ENCODE measurements at regions not wholly inside any gene's neighbourhood (a gene's known extent, or its start where the extent isn't known, plus 50 kb on each side); places are given as distances from the start of the nearest gene placed in this dataset.
A peak's percentile ranks its signal among the peaks of the same experiment; 100 is the strongest.

GRCh38 chrX:149152941-149153340, 352.2 kb downstream of the IDS start:
- no peak for DNase-seq (ENCODE audit: low read depth in 2 of 2)

DNA sequence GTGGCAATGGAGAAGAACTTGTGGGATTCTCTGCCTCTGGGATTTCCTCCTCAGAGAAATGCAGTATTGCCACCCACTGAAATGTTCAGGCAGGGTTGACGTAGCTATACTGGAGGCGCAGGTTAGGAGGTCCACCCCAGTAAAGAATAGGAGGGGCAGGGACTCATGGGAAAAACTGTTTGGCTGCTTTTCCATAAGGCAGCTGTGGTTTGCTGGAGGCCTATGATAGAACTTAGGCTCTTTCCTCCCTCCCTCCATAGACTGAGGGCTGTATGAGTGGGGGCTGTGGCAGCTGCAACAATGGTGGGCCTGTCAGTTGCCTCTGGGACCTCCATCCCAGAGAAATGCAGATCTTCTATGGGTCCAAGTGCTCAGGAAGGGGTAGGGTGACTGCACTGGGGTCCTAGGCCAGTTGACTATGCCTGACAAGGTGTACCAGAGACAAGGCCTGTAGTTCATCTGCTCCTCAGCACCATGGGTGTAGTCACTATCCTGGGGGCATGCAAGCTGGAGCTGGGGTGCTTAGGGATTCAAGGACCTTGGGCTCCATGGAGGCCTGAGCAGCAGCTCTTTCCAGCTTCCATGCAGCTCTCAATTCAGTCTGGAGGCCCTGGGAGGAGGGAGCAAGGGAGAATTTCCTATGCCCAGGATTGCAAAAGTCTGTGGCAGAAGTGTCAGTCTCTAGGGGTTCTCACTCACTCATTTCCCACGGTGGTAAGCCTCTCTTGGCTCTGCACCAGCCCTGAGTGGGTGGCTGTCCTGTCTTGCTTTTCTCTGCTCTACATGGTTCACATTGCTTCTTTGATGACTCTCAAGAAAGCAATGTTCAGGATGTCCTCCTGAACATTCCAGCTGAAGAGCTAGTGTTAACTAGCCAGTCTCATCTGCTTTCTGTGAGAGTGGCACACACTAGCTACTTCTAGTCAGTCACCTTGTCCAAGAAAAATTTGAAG, 353.0 kb downstream of the IDS start:
- no peak for DNase-seq (ENCODE audit: low read depth in 2 of 2)

- no peak for DNase-seq (ENCODE audit: low read depth in 2 of 2)
Observed at GRCh38 chrX:149145845-149146285, 359.2 kb downstream of the IDS start.

- no peak for DNase-seq (ENCODE audit: low read depth in 2 of 2)
Observed at GRCh38 chrX:149131774-149132173, 373.3 kb downstream of the IDS start.

- peak in 1 of 2 donors; percentile 0 for DNase-seq (ENCODE audit: low read depth in 2 of 2)
Observed at GRCh38 chrX:149129767-149130166, 375.3 kb downstream of the IDS start.

DNA sequence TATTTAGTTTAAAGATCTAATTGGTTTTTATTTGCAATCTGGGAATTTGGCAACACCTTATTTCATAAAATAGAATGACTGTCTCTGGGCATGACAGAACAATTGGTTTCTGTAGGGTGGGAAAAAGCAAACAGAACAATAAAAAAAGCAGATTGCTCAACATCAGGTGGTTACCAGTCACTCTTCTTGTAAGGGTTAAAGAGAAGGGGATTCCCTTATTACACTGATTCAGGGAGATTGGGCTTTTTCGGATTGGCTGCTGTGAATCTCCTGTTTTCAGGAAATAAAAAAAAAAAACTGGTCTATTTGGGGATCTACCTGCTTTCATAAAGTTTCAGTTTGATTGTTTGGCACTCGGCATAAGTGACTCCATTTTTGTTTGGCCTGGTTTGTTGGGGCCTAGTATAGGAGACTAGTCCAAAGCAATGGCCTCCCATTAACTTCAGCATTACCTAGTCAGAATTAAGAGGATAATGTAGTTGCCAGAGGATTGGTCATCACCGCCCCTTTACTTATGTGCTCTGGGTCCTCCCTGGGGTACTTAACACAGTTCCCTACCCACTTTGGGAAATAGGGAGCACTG, 380.5 kb downstream of the IDS start:
- DNase-seq (ENCODE audit: low read depth in 2 of 2): no peak

GRCh38 chrX:149121206-149121920, 383.7 kb downstream of the IDS start:
- DNase-seq (ENCODE audit: low read depth in 2 of 2): no peak

DNA sequence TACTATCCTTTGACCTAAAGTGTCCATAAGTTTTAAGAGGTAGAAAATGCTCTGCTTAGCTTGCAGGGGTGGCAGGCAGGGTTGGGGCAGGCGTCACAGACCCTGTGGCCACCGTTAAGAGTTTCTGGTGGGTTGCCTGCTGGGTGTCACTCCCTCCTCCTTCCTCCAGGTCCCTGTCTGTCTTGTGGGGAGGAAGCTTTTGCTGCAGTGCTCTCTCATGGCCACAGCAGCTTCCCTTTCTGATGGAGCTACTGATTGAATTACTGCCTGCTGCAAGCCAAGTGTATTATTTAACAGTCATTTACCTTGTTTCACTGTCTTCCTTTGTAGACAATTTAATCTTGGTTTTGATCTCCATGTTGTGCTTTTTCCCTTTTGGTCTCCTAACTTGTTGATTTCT, 384.6 kb downstream of the IDS start:
- no peak for DNase-seq (ENCODE audit: low read depth in 2 of 2)

- no peak for DNase-seq (ENCODE audit: low read depth in 2 of 2)
Observed at GRCh38 chrX:149114874-149115273, 390.2 kb downstream of the IDS start.

DNA sequence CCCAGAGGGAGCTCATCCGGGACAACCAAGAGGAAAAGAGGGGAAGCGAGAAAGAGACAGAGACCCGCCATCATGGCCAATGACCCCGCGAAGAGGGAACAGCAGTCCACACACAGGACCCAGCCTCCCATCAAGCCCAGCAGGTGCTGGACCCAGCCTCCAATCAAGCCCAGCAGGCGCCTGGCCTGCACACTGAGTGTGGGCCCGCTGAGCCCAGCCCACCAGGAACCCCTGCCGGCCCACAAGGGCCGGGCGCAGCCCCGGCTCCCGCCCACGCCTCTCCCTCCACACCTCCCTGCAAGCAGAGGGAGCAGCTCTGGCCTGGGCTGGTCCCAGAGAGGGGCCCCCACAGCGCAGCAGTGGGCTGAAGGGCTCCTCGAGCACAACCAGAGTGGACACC, 391.1 kb downstream of the IDS start:
- DNase-seq (ENCODE audit: low read depth in 2 of 2): no peak

- no peak for DNase-seq (ENCODE audit: low read depth in 2 of 2)
Observed at GRCh38 chrX:149097786-149098185, 407.3 kb downstream of the IDS start.

- DNase-seq (ENCODE audit: low read depth in 2 of 2): no peak
Observed at GRCh38 chrX:149092179-149092578, 412.9 kb downstream of the IDS start.

GRCh38 chrX:149079805-149080406, 425.2 kb downstream of the IDS start:
- DNase-seq (ENCODE audit: low read depth in 2 of 2): no peak

DNA sequence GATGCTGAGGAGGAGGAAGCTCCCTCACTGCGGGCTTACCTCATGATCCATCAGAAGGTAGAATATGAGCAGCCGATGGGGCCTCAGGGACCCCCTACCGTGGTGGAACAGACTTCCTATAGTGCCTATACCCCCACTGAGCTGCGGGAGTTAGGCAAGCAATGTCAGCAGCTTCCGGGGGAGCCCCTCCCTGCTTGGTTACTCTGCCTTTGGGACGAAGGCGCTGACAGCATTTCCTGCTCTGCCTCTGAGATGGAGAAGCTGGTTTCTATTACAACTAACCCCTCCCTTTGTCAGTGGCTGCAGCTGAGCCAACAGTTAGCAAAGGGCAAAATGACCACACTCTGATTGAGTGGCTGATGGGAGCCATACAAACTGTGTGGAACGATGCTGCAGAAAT, 430.7 kb downstream of the IDS start:
- DNase-seq (ENCODE audit: low read depth in 2 of 2): no peak

DNA sequence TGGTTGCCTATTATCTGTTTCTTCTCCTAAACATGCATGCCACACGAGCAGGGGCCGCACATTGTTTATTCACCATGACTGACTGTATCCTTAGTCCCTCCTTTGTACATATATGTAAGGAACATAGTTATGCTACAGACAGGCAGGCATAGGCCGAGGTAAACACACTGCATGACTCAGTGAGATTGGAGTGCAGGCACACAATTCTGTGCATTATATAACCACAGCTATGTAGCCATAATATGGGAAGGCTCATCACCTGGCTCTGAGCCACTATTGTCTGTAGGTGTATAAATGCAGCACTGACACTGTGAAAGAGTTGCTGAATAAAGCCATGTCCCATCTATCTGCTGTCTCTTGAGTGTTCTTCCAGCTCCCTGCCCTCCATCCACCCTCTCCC, 431.6 kb downstream of the IDS start:
- DNase-seq (ENCODE audit: low read depth in 2 of 2): no peak

DNA sequence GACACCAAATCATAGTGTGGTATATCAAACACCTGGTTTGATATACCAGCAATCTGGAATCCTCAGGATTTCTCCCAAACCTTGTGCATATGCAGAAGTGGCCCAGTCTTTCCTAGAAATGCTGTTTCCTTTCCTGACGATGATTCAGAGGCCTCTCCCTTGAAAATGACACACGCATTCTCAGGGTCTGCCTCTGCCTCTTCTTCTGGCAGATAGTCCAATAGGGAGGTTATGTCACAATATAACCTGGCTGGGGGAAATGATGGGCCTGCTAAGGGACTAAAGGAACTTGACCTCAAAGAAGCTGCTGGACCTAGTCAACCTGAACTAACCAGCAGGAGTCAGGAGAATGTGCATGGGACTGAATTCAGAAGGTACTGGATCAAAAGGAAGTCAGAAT, 435.2 kb downstream of the IDS start:
- DNase-seq (ENCODE audit: low read depth in 2 of 2): no peak

- DNase-seq (ENCODE audit: low read depth in 2 of 2): no peak
Observed at GRCh38 chrX:149060921-149061320, 444.2 kb downstream of the IDS start.
